ENCODE measurements at regions not wholly inside any gene's neighbourhood (a gene's known extent, or its start where the extent isn't known, plus 50 kb on each side); places are given as distances from the start of the nearest gene placed in this dataset.

GRCh38 chr5:167833456-167833855 lies 458.0 kb upstream of the WWC1 start:
- no peaks in the 10 kb centered on the region for H3K27me3 ChIP-seq (ENCODE audit: control insufficient read depth in 1 of 2, insufficient read depth in 2 of 2, low read length in 2 of 2)
- H3K4me3 ChIP-seq (replicated peaks in 1 of 3; ENCODE audit: insufficient read depth in 1 of 3, low read depth in 2 of 3, low read length in 3 of 3): no peak overlapping the region
- H3K4me1 ChIP-seq (ENCODE audit: insufficient read depth, low read length): no peaks in the 10 kb centered on the region
- TF ChIP-seq ARID5B (CRISPR knock-in tag; IDR thresholded peaks at IDR 0.05) (no peak), ZBTB21 (CRISPR knock-in tag; IDR thresholded peaks at IDR 0.05) (no peak), HNRNPUL1 (IDR thresholded peaks at IDR 0.05; ENCODE audit: low read depth, low read length) (no peak), TCF7 (IDR thresholded peaks at IDR 0.05; ENCODE audit: low read depth) (no peak), ZNF740 (CRISPR knock-in tag; IDR thresholded peaks at IDR 0.05) (no peak), ARNT (IDR thresholded peaks at IDR 0.05) (no peak), ZFP91 (CRISPR knock-in tag; IDR thresholded peaks at IDR 0.05; ENCODE audit: borderline replicate concordance) (no peak)
- ChIA-PET CTCF (ENCODE audit: low intra/inter-chr PET ratio, low total read pairs) (no interaction called here), POLR2A (no interaction called here)
- H2AFZ ChIP-seq (ENCODE audit: low read length): no peak overlapping the region
- no peak overlapping the region for H3K9ac ChIP-seq (ENCODE audit: insufficient read depth, low read depth, low read length)
- intact Hi-C loops (cut with micrococcal nuclease; ENCODE audit: unreplicated experiment) (no loop called here), in situ Hi-C loops (cut with HindIII; ENCODE audit: extremely low pct_ligation_motif_present, low pct_unique_long_range_greater_than_20kb) (no loop called here)
- H3K79me2 ChIP-seq (ENCODE audit: insufficient read depth, low read length): no peaks in the 10 kb centered on the region
- FAIRE-seq (no peak), DNase-seq (ENCODE audit: low spot score) (no peak), ATAC-seq (no peak)
- H4K20me1 ChIP-seq (ENCODE audit: insufficient read depth, low read length): no peaks in the 10 kb centered on the region
- no TSS peak for BruUV-seq (replicated peaks)
- no peak overlapping the region for H3K4me2 ChIP-seq (ENCODE audit: low read depth, low read length)
- WGBS (ENCODE audit: low lambda C conversion rate): 48% methylated on average over 6 of the region's 6 CpGs
- no peaks in the 10 kb centered on the region for H3K36me3 ChIP-seq (replicated peaks in 1 of 2; ENCODE audit: control insufficient read depth in 1 of 2, insufficient read depth in 2 of 2, low read length in 2 of 2)
- H3K27ac ChIP-seq (ENCODE audit: extremely low read length, insufficient read depth, low read length): no peak overlapping the region
- H3K9me3 ChIP-seq (ENCODE audit: low read length): no peaks in the 10 kb centered on the region
